Hepatocyte (in vitro differentiated cells): ENCODE measurements at regions not wholly inside any gene's neighbourhood (a gene's known extent, or its start where the extent isn't known, plus 50 kb on each side); places are given as distances from the start of the nearest gene placed in this dataset.

Experiments used
- DNase-seq: peaks from one replicate; pipeline ENCODE4 v3.0.0-alpha.2; 2016; ENCODE audit warnings: low spot score
- H2AFZ ChIP-seq: fragments of 200-600 bp; sonication (generic); 2 replicates; pipeline ENCODE4 v1.6.0; 2016; ENCODE audit warnings: antibody characterized with exemption, mild to moderate bottlenecking
- H3K27ac ChIP-seq: fragments of 200-600 bp; sonication (generic); 2 replicates; pipeline ENCODE4 v1.5.1; 2016; ENCODE audit warnings: mild to moderate bottlenecking
- H3K27me3 ChIP-seq: fragments of 200-600 bp; sonication (generic); 2 replicates; pipeline ENCODE4 v1.6.1; 2016
- H3K36me3 ChIP-seq: fragments of 200-600 bp; sonication (generic); replicated peaks from 2 replicates; pipeline ENCODE4 v1.5.1; 2016; ENCODE audit warnings: low read depth; ENCODE audit not compliant: insufficient read depth
- H3K4me1 ChIP-seq: fragments of 200-600 bp; sonication (generic); 2 replicates; pipeline ENCODE4 v1.5.1; 2016; ENCODE audit warnings: mild to moderate bottlenecking, moderate library complexity; ENCODE audit not compliant: insufficient read depth
- H3K4me2 ChIP-seq: fragments of 200-600 bp; sonication (generic); 2 replicates; pipeline ENCODE4 v1.6.0; 2016
- H3K4me3 ChIP-seq: fragments of 200-600 bp; sonication (generic); 2 replicates; pipeline ENCODE4 v1.5.1; 2016; ENCODE audit warnings: mild to moderate bottlenecking
- H3K79me2 ChIP-seq: fragments of 200-600 bp; sonication (generic); 2 replicates; pipeline ENCODE4 v1.6.0; 2017; ENCODE audit warnings: mild to moderate bottlenecking
- H3K9me2 ChIP-seq: fragments of 200-600 bp; sonication (generic); replicated peaks from 2 replicates; pipeline ENCODE4 v1.6.0; 2017; ENCODE audit warnings: mild to moderate bottlenecking; ENCODE audit not compliant: insufficient read depth
- H3K9me3 ChIP-seq: fragments of 200-600 bp; sonication (generic); 2 replicates; pipeline ENCODE4 v1.5.1; 2016; ENCODE audit warnings: low read depth, mild to moderate bottlenecking
- H4K20me1 ChIP-seq: fragments of 200-600 bp; sonication (generic); 2 replicates; pipeline ENCODE4 v1.6.0; 2016; ENCODE audit warnings: mild to moderate bottlenecking; ENCODE audit not compliant: insufficient read depth, poor library complexity, severe bottlenecking
- CTCF ChIP-seq: fragments of 200-600 bp; sonication (generic); IDR thresholded peaks from 2 replicates; pipeline ENCODE4 v1.5.1; 2016; ENCODE audit warnings: antibody characterized with exemption, mild to moderate bottlenecking; ENCODE audit not compliant: poor library complexity
- EZH2 ChIP-seq: fragments of 200-600 bp; sonication (generic); IDR thresholded peaks from 2 replicates; pipeline ENCODE4 v1.6.1; 2016; ENCODE audit warnings: antibody characterized with exemption, mild to moderate bottlenecking, borderline replicate concordance
- EZH2phosphoT487 ChIP-seq: fragments of 200-600 bp; sonication (generic); IDR thresholded peaks from one replicate; pipeline ENCODE4 v1.6.1; 2018; ENCODE audit warnings: antibody characterized with exemption, mild to moderate bottlenecking, low read depth, moderate library complexity; ENCODE audit not compliant: unreplicated experiment, severe bottlenecking
- WGBS: methylation state at CpG from one replicate; pipeline ENCODE4 v1.1.6; 2016; ENCODE audit warnings: low lambda C conversion rate; ENCODE audit errors: missing lambda C conversion rate; 5-methylcytosine and 5-hydroxymethylcytosine counted together

- Histone ChIP-seq H3K4me2 (no peak overlapping the region), H3K9me3 (no peaks in the 10 kb centered on the region), H2AFZ (no peak overlapping the region), H4K20me1 (no peaks in the 10 kb centered on the region), H3K36me3 (no peaks in the 10 kb centered on the region), H3K27ac (no peak overlapping the region), H3K4me3 (no peak overlapping the region), H3K27me3 (no peaks in the 10 kb centered on the region), H3K4me1 (no peaks in the 10 kb centered on the region), H3K9me2 (no peaks in the 10 kb centered on the region), H3K79me2 (no peaks in the 10 kb centered on the region)
- no peak for DNase-seq
- no peak for TF ChIP-seq EZH2
- no peak for TF ChIP-seq CTCF
- TF ChIP-seq EZH2phosphoT487 = no peak
Measured at GRCh38 chr2:7584017-7584416, 666.8 kb downstream of the RNF144A start.

- Histone ChIP-seq H3K4me2 (no peak overlapping the region), H3K27me3 (no peaks in the 10 kb centered on the region), H3K9me3 (no peaks in the 10 kb centered on the region), H3K9me2 (no peaks in the 10 kb centered on the region), H2AFZ (no peak overlapping the region), H3K4me3 (no peak overlapping the region), H3K4me1 (no peaks in the 10 kb centered on the region), H3K36me3 (no peaks in the 10 kb centered on the region), H3K27ac (no peak overlapping the region), H4K20me1 (no peaks in the 10 kb centered on the region), H3K79me2 (no peaks in the 10 kb centered on the region)
- TF ChIP-seq EZH2phosphoT487 = no peak
- no peak for TF ChIP-seq CTCF
- TF ChIP-seq EZH2 = no peak
- WGBS = 90% methylated on average over 4 of the region's 4 CpGs
- DNase-seq = no peak
Measured at GRCh38 chr2:7586898-7587297, 669.7 kb downstream of the RNF144A start.

- DNase-seq = no peak
- Histone ChIP-seq H3K79me2 (no peaks in the 10 kb centered on the region), H3K9me3 (no peaks in the 10 kb centered on the region), H3K4me3 (no peak overlapping the region), H2AFZ (no peak overlapping the region), H4K20me1 (no peaks in the 10 kb centered on the region), H3K9me2 (no peaks in the 10 kb centered on the region), H3K27ac (no peak overlapping the region), H3K36me3 (no peaks in the 10 kb centered on the region), H3K4me1 (no peaks in the 10 kb centered on the region), H3K27me3 (no peaks in the 10 kb centered on the region), H3K4me2 (no peak overlapping the region)
- TF ChIP-seq CTCF (no peak), EZH2 (no peak), EZH2phosphoT487 (no peak)
- 90% methylated on average over 5 of the region's 5 CpGs for WGBS
Measured at GRCh38 chr2:7588295-7588694, 671.1 kb downstream of the RNF144A start.

GRCh38 chr2:7592618-7593140 lies 675.5 kb downstream of the RNF144A start:
- H2AFZ ChIP-seq = no peak overlapping the region
- H4K20me1 ChIP-seq = no peaks in the 10 kb centered on the region
- no peaks in the 10 kb centered on the region for H3K9me2 ChIP-seq
- H3K4me2 ChIP-seq = no peak overlapping the region
- H3K27ac ChIP-seq = no peak overlapping the region
- WGBS = 66% methylated on average over 5 of the region's 5 CpGs
- H3K9me3 ChIP-seq = no peaks in the 10 kb centered on the region
- DNase-seq = no peak
- no peaks in the 10 kb centered on the region for H3K27me3 ChIP-seq
- no peaks in the 10 kb centered on the region for H3K79me2 ChIP-seq
- no peak for TF ChIP-seq EZH2
- TF ChIP-seq EZH2phosphoT487 = no peak
- TF ChIP-seq CTCF = no peak
- no peaks in the 10 kb centered on the region for H3K36me3 ChIP-seq
- H3K4me3 ChIP-seq = no peak overlapping the region
- no peaks in the 10 kb centered on the region for H3K4me1 ChIP-seq
